ENCODE measurements at regions not wholly inside any gene's neighbourhood (a gene's known extent, or its start where the extent isn't known, plus 50 kb on each side); places are given as distances from the start of the nearest gene placed in this dataset.

- TF ChIP-seq CTCF (IDR thresholded peaks at IDR 0.05) (no peak), EP300 (IDR thresholded peaks at IDR 0.05) (no peak), POLR2A (IDR thresholded peaks at IDR 0.05) (no peak), POLR2AphosphoS5 (IDR thresholded peaks at IDR 0.05) (no peak)
These were observed 236.7 kb upstream of the GOT2 start for GRCh38 chr16:58970775-58971174.
